Mesenchymal stem cell (in vitro differentiated cells and primary cell): ENCODE measurements at regions not wholly inside any gene's neighbourhood (a gene's known extent, or its start where the extent isn't known, plus 50 kb on each side); places are given as distances from the start of the nearest gene placed in this dataset.

ENCODE experiments used
- DNase-seq: peaks from one replicate; pipeline ENCODE4 v3.0.0-alpha.2; 2013
- H2AFZ ChIP-seq: one replicate; pipeline ENCODE4 v1.6.1; 2013; ENCODE audit warnings: low read depth, mild to moderate bottlenecking, control low read depth, inconsistent platforms, low read length, moderate library complexity
- H2AK5ac ChIP-seq: 2 replicates; pipeline ENCODE4 v1.6.1; 2013; ENCODE audit warnings: low read length, moderate library complexity, mild to moderate bottlenecking, inconsistent platforms; ENCODE audit not compliant: severe bottlenecking
- H2BK120ac ChIP-seq: one replicate; pipeline ENCODE4 v1.6.1; 2013; ENCODE audit warnings: low read depth, mild to moderate bottlenecking, inconsistent platforms, low read length, moderate library complexity
- H2BK12ac ChIP-seq, 2 experiments: one replicate each; pipeline ENCODE4 v1.6.1; 2013; ENCODE audit warnings: inconsistent platforms in 2 of 2, low read length in 2 of 2, mild to moderate bottlenecking in 2 of 2, moderate library complexity in 2 of 2, control low read depth in 1 of 2
- H2BK15ac ChIP-seq: one replicate; pipeline ENCODE4 v1.6.1; 2013; ENCODE audit warnings: mild to moderate bottlenecking, low read depth, inconsistent platforms; ENCODE audit not compliant: poor library complexity, severe bottlenecking
- H2BK5ac ChIP-seq: 2 replicates; pipeline ENCODE4 v1.6.1; 2013; ENCODE audit warnings: low read depth, mild to moderate bottlenecking, low read length, control low read depth, inconsistent platforms; ENCODE audit not compliant: poor library complexity, severe bottlenecking
- H3K14ac ChIP-seq, 2 experiments: one replicate each; pipeline ENCODE4 v1.6.1; 2013; ENCODE audit warnings: inconsistent platforms in 2 of 2, low read length in 2 of 2, control low read depth in 1 of 2, mild to moderate bottlenecking in 1 of 2, moderate library complexity in 1 of 2
- H3K18ac ChIP-seq, 2 experiments: one replicate each; pipeline ENCODE4 v1.6.1; 2013; ENCODE audit warnings: inconsistent platforms in 2 of 2, low read length in 2 of 2, control low read depth in 1 of 2, low read depth in 1 of 2, mild to moderate bottlenecking in 1 of 2
- H3K23ac ChIP-seq, 2 experiments: one replicate each; pipeline ENCODE4 v1.6.1; 2013; ENCODE audit warnings: inconsistent platforms in 2 of 2, low read length in 2 of 2, mild to moderate bottlenecking in 2 of 2, moderate library complexity in 2 of 2, control low read depth in 1 of 2
- H3K27ac ChIP-seq: 2 replicates; pipeline ENCODE4 v1.5.1; 2013; ENCODE audit warnings: mild to moderate bottlenecking, moderate library complexity, low read length, control low read depth, inconsistent platforms; ENCODE audit not compliant: poor library complexity, severe bottlenecking
- H3K27me3 ChIP-seq, 2 experiments: 2 replicates each; pipeline versions ENCODE4 v1.6.1 to v1.7.0; 2013; ENCODE audit warnings: low read length in 2 of 2, mild to moderate bottlenecking in 2 of 2, moderate library complexity in 2 of 2, control low read depth in 1 of 2, inconsistent platforms in 1 of 2; ENCODE audit not compliant: control insufficient read depth in 1 of 2, insufficient read depth in 1 of 2
- H3K36me3 ChIP-seq, 2 experiments: 2 replicates each; pipeline versions ENCODE4 v1.6.1 to v1.7.0; 2013; ENCODE audit warnings: low read length in 2 of 2, control low read depth in 1 of 2, inconsistent platforms in 1 of 2, low read depth in 1 of 2, mild to moderate bottlenecking in 1 of 2; ENCODE audit not compliant: insufficient read depth in 2 of 2, control insufficient read depth in 1 of 2
- H3K4ac ChIP-seq, 2 experiments: one replicate each; pipeline ENCODE4 v1.6.1; 2013; ENCODE audit warnings: inconsistent platforms in 2 of 2, low read length in 2 of 2, mild to moderate bottlenecking in 2 of 2, moderate library complexity in 2 of 2, control low read depth in 1 of 2, low read depth in 1 of 2
- H3K4me1 ChIP-seq: 2 replicates; pipeline ENCODE4 v1.6.1; 2013; ENCODE audit warnings: low read depth, low read length, control low read depth; ENCODE audit not compliant: control insufficient read depth, insufficient read depth
- H3K4me2 ChIP-seq: 2 replicates; pipeline ENCODE4 v1.6.1; 2013; ENCODE audit warnings: low read length, mild to moderate bottlenecking, inconsistent platforms; ENCODE audit not compliant: poor library complexity, severe bottlenecking
- H3K4me3 ChIP-seq, 2 experiments: 2 replicates each; pipeline versions ENCODE4 v1.5.1 to v1.7.0; 2013; ENCODE audit warnings: low read length in 2 of 2, mild to moderate bottlenecking in 2 of 2, control low read depth in 1 of 2, low read depth in 1 of 2; ENCODE audit not compliant: insufficient read depth in 1 of 2
- H3K79me1 ChIP-seq: replicated peaks from 2 replicates; pipeline ENCODE4 v1.6.1; 2013; ENCODE audit warnings: mild to moderate bottlenecking, control low read depth, low read length, inconsistent platforms; ENCODE audit not compliant: poor library complexity, severe bottlenecking
- H3K9ac ChIP-seq: 2 replicates; pipeline ENCODE4 v1.7.0; 2013; ENCODE audit warnings: mild to moderate bottlenecking, low read length, moderate library complexity
- H3K9me3 ChIP-seq: 2 replicates; pipeline ENCODE4 v1.7.0; 2013; ENCODE audit warnings: mild to moderate bottlenecking, low read length; ENCODE audit not compliant: control insufficient read depth
- H4K8ac ChIP-seq: one replicate; pipeline ENCODE4 v1.6.1; 2013; ENCODE audit warnings: inconsistent platforms, mild to moderate bottlenecking, low read length, moderate library complexity
- H4K91ac ChIP-seq: one replicate; pipeline ENCODE4 v1.6.1; 2013; ENCODE audit warnings: mild to moderate bottlenecking, low read length, inconsistent platforms
- WGBS: methylation state at CpG from one replicate; pipeline ENCODE4 v1.1.7; 2013; ENCODE audit warnings: mixed read lengths; 5-methylcytosine and 5-hydroxymethylcytosine counted together

DNA sequence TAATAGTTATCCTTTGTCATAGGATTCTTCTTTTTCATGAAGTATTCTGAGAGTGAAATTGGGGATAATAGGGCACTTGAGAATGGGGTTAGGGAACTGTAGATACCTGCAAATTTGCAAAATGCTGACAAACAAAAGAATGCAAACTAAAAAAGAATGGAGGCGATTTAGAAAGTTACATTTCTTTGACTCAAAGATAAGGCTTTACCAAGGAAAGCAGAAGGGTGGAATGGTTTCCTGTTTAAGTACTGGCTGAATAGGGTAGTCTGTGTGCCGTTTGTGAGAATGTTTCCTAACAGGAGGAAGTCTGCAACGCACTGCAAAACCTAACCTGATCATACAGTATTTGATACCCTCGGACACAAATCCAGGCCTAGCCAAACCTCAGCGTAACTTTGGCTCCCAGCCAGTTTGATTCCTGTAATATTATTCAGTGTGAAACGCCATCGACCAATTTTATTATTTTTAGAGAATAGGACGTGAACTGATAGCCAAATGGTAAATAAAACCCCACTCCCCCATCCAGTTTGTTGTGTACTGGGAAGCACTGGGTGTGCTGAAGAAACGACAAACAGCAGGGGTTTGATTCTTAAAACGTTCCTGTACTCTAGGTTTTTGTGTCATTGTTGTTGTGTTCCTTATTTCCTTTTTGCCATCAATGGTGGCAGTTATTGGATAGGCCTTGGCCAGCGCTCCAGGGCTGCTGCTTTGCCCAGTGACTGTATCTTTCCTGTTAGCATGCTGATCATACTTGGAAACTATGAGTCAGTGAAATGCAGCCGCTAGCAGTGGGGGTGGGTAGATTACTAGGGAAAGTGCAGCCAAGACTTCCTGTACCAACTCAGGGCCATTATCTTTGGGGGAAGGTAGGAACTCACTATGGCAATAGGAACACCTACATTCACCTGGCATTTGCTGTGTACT is 148.0 kb upstream of the TBL1XR1 start:
- Histone ChIP-seq H3K18ac (peak overlapping the region; percentile 15 to 46), H4K91ac (no peak overlapping the region), H3K14ac (no peak overlapping the region), H3K36me3 (no peaks in the 10 kb centered on the region), H3K9ac (peak overlapping the region; percentile 81), H3K27me3 (no peaks in the 10 kb centered on the region), H3K4ac (peak overlapping the region; percentile 1 to 96), H3K27ac (peak overlapping the region; percentile 93), H2BK5ac (peak overlapping the region; percentile 68), H3K9me3 (no peaks in the 10 kb centered on the region), H3K4me1 (peaks cover 3% of the 10 kb centered on the region), H3K79me1 (no peaks in the 10 kb centered on the region), H2AFZ (no peak overlapping the region), H3K4me3 (no peak overlapping the region), H4K8ac (no peak overlapping the region), H3K4me2 (no peak overlapping the region), H2BK120ac (peak overlapping the region; percentile 2), H2AK5ac (peak overlapping the region; percentile 13), H2BK15ac (no peak overlapping the region), H2BK12ac (peak overlapping the region; percentile 29 to 59), H3K23ac (no peak overlapping the region)
- DNase-seq: peak; percentile 96
- WGBS: 5% methylated on average over 7 of the region's 12 CpGs

DNA sequence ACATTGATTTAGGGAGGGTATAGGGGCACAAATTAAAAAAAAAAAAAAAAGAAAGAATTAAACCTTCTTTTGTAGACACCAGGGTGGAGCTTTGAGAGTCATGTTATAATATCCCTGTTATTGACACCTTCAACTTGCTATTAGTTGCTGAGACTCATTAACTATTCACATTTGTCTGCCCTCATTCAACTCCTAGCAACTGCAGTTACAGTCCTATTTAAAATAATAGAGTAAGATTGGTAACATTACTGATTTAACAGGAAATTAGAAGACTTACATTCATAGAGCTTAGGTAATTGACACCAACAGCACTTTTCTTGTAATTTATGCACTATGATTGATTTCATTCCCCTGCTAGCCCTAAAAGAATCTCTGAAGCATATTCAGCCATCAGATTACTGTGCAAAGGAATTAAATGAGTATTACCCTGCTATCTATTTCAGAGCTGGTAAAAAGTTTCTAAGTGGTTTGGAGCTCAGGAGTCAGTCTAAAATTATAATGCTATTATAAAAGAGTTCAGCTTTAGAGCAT is 148.8 kb upstream of the TBL1XR1 start:
- Histone ChIP-seq H3K23ac (no peak overlapping the region), H3K27me3 (no peaks in the 10 kb centered on the region), H3K4me2 (no peak overlapping the region), H3K9me3 (no peaks in the 10 kb centered on the region), H2AK5ac (no peak overlapping the region), H3K36me3 (no peaks in the 10 kb centered on the region), H3K4me1 (peaks cover 2% of the 10 kb centered on the region), H3K18ac (no peak overlapping the region), H3K27ac (peak overlapping the region; percentile 75), H2BK15ac (no peak overlapping the region), H2BK12ac (no peak overlapping the region), H3K79me1 (no peaks in the 10 kb centered on the region), H4K8ac (no peak overlapping the region), H3K9ac (peak overlapping the region; percentile 81), H3K4ac (no peak overlapping the region), H2BK5ac (no peak overlapping the region), H2BK120ac (no peak overlapping the region), H2AFZ (no peak overlapping the region), H3K14ac (no peak overlapping the region), H3K4me3 (no peak overlapping the region), H4K91ac (no peak overlapping the region)
- DNase-seq: no peak

DNA sequence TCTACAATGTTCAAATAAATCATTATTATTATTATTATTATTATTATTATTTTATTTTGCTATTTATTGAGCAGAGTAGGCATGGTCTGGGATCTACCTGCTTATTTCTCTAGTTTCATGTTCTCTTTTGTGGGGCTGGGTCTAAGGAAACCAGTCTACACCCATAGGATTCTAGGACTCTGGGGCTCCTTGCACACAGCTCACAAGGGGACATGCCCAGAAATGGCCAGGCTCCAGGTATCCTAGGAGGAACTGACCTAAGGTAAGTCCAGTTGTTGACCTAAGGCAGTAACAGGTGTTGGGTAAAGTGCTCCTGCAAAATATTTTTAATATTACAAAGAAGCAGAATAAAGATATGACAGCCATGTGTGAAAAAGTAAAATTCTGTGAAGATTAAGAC is 149.6 kb upstream of the TBL1XR1 start:
- H2BK15ac ChIP-seq: no peak overlapping the region
- no peaks in the 10 kb centered on the region for H3K27me3 ChIP-seq
- peaks cover 2% of the 10 kb centered on the region for H3K4me1 ChIP-seq
- H3K14ac ChIP-seq: no peak overlapping the region
- no peak overlapping the region for H3K23ac ChIP-seq
- H2BK12ac ChIP-seq: peak overlapping the region in 1 of 2 experiments; percentile 18
- no peak overlapping the region for H3K4me2 ChIP-seq
- H3K9me3 ChIP-seq: no peaks in the 10 kb centered on the region
- no peak overlapping the region for H3K4me3 ChIP-seq
- no peak overlapping the region for H4K8ac ChIP-seq
- H3K79me1 ChIP-seq: no peaks in the 10 kb centered on the region
- H2BK5ac ChIP-seq: no peak overlapping the region
- H2AK5ac ChIP-seq: peak overlapping the region; percentile 96
- no peak for DNase-seq
- H3K27ac ChIP-seq: no peak overlapping the region
- no peak overlapping the region for H2BK120ac ChIP-seq
- no peak overlapping the region for H2AFZ ChIP-seq
- H4K91ac ChIP-seq: no peak overlapping the region
- no peaks in the 10 kb centered on the region for H3K36me3 ChIP-seq
- peak overlapping the region in 1 of 2 experiments; percentile 61 for H3K4ac ChIP-seq
- H3K9ac ChIP-seq: no peak overlapping the region
- peak overlapping the region in 1 of 2 experiments; percentile 62 for H3K18ac ChIP-seq

GRCh38 chr3:177347611-177348010 is 150.3 kb upstream of the TBL1XR1 start:
- no peaks in the 10 kb centered on the region for H3K79me1 ChIP-seq
- H3K14ac ChIP-seq: no peak overlapping the region
- no peak for DNase-seq
- no peak overlapping the region for H3K9ac ChIP-seq
- H3K18ac ChIP-seq: peak overlapping the region in 1 of 2 experiments; percentile 11
- H2BK5ac ChIP-seq: no peak overlapping the region
- H2BK15ac ChIP-seq: no peak overlapping the region
- peaks cover 2% of the 10 kb centered on the region for H3K4me1 ChIP-seq
- no peak overlapping the region for H3K4me2 ChIP-seq
- H2AFZ ChIP-seq: no peak overlapping the region
- H3K4me3 ChIP-seq: no peak overlapping the region
- H3K9me3 ChIP-seq: no peaks in the 10 kb centered on the region
- H2BK120ac ChIP-seq: peak overlapping the region; percentile 39
- H3K27ac ChIP-seq: no peak overlapping the region
- no peak overlapping the region for H4K8ac ChIP-seq
- peak overlapping the region; percentile 99 for H2AK5ac ChIP-seq
- H4K91ac ChIP-seq: no peak overlapping the region
- H3K36me3 ChIP-seq: no peaks in the 10 kb centered on the region
- no peak overlapping the region for H3K23ac ChIP-seq
- peak overlapping the region; percentile 20 to 54 for H3K4ac ChIP-seq
- H3K27me3 ChIP-seq: no peaks in the 10 kb centered on the region
- peak overlapping the region in 1 of 2 experiments; percentile 94 for H2BK12ac ChIP-seq
- WGBS: 70% methylated on average over 1 of the region's 1 CpG
